H1 (cell line): ENCODE measurements at regions not wholly inside any gene's neighbourhood (a gene's known extent, or its start where the extent isn't known, plus 50 kb on each side); places are given as distances from the start of the nearest gene placed in this dataset.

ENCODE experiments used
- CTCF ChIA-PET: fragments of 300-600 bp; sonication (Branson Sonifier 250); formaldehyde crosslinking; loops from one replicate; lab custom pipeline; 2021; ENCODE audit not compliant: partially characterized antibody; lab: Charles Lee
- POLR2A ChIA-PET: fragments of 300-600 bp; sonication (Branson Sonifier 250); formaldehyde crosslinking; loops from one replicate; lab custom pipeline; 2021; ENCODE audit warnings: inconsistent platforms; ENCODE audit not compliant: partially characterized antibody; lab: Charles Lee
- DNase-seq, 2 experiments: peaks; one replicate each; pipeline versions ENCODE4 v3.0.0 to v3.0.0-alpha.2; 2010 to 2022; ENCODE audit warnings: low spot score in 2 of 2, low read depth in 1 of 2, mixed read lengths in 1 of 2
- FAIRE-seq: peaks from 2 replicates; lab custom pipeline; 2011; peaks lifted over from hg19 to GRCh38; lab: Jason Lieb, UNC
- H2AFZ ChIP-seq: 2 replicates; pipeline ENCODE4 v1.8.1; 2012; ENCODE audit warnings: low read length, inconsistent platforms
- H2AK5ac ChIP-seq: 2 replicates; pipeline ENCODE4 v1.6.1; 2013; ENCODE audit warnings: low read depth, low read length
- H2BK120ac ChIP-seq: replicated peaks from 2 replicates; pipeline ENCODE3; 2013; ENCODE audit warnings: low read depth, low read length, inconsistent platforms
- H2BK12ac ChIP-seq: 2 replicates; pipeline ENCODE4 v1.6.1; 2013; ENCODE audit warnings: low read depth, low read length
- H2BK15ac ChIP-seq: 2 replicates; pipeline ENCODE4 v1.6.1; 2013; ENCODE audit warnings: low read length
- H2BK20ac ChIP-seq: 2 replicates; pipeline ENCODE4 v1.6.1; 2013; ENCODE audit warnings: low read length
- H2BK5ac ChIP-seq: 2 replicates; pipeline ENCODE4 v1.6.1; 2013; ENCODE audit warnings: low read depth, low read length
- H3K14ac ChIP-seq: 2 replicates; pipeline ENCODE4 v1.6.1; 2013; ENCODE audit warnings: inconsistent platforms; ENCODE audit not compliant: insufficient read length
- H3K18ac ChIP-seq: 2 replicates; pipeline ENCODE4 v1.6.1; 2013; ENCODE audit warnings: low read length; ENCODE audit errors: extremely low read depth
- H3K23ac ChIP-seq: 2 replicates; pipeline ENCODE4 v1.6.1; 2013; ENCODE audit warnings: inconsistent platforms; ENCODE audit not compliant: insufficient read length
- H3K23me2 ChIP-seq: 2 replicates; pipeline ENCODE4 v1.6.1; 2013; ENCODE audit warnings: low read depth, low read length
- H3K27ac ChIP-seq: 2 replicates; pipeline ENCODE4 v1.6.1; 2011; ENCODE audit warnings: low read depth, low read length, inconsistent platforms
- H3K27me3 ChIP-seq, 4 experiments: replicated peaks in 1 of 4; 1 replicate in 1 of 4; 2 replicates in 3 of 4; pipeline versions ENCODE4 v1.6.1 to v1.8.1; 2011 to 2013; ENCODE audit warnings: low read length in 3 of 4, mild to moderate bottlenecking in 3 of 4, inconsistent platforms in 2 of 4, mixed read lengths in 2 of 4, moderate library complexity in 1 of 4; ENCODE audit not compliant: control insufficient read depth in 3 of 4, insufficient read depth in 3 of 4; ENCODE audit errors: extremely low read depth in 1 of 4
- H3K36me3 ChIP-seq, 4 experiments: 2 replicates each; pipeline versions ENCODE4 v1.6.1 to v1.8.1; 2011 to 2013; ENCODE audit warnings: mild to moderate bottlenecking in 4 of 4, low read length in 3 of 4, moderate library complexity in 2 of 4, control low read depth in 1 of 4, inconsistent platforms in 1 of 4; ENCODE audit not compliant: insufficient read depth in 4 of 4, control insufficient read depth in 2 of 4
- H3K4ac ChIP-seq: replicated peaks from 2 replicates; pipeline ENCODE3; 2013; ENCODE audit warnings: low read length, low read depth, mixed read lengths, inconsistent platforms; ENCODE audit not compliant: insufficient read length
- H3K4me1 ChIP-seq, 4 experiments: replicated peaks in 1 of 4; 1 replicate in 1 of 4; 2 replicates in 3 of 4; pipeline versions ENCODE4 v1.6.1 to v1.8.1; 2011 to 2013; ENCODE audit warnings: low read length in 3 of 4, inconsistent platforms in 2 of 4, mixed read lengths in 1 of 4; ENCODE audit not compliant: insufficient read depth in 4 of 4, control insufficient read depth in 3 of 4
- H3K4me2 ChIP-seq, 2 experiments: 2 replicates each; pipeline versions ENCODE4 v1.6.1 to v1.8.1; 2011 to 2013; ENCODE audit warnings: low read depth in 2 of 2, low read length in 2 of 2, control low read depth in 1 of 2, inconsistent platforms in 1 of 2, mild to moderate bottlenecking in 1 of 2; ENCODE audit not compliant: insufficient read depth in 1 of 2
- H3K4me3 ChIP-seq, 4 experiments: fragments of 200-600, 300-600 bp in 1 of 4; sonication (generic), shearing (Covaris generic), sonication (Bioruptor Twin) in 1 of 4; 2 replicates each; pipeline versions ENCODE4 v1.5.1 to v1.8.1; 2011 to 2016; ENCODE audit warnings: low read length in 4 of 4, low read depth in 3 of 4, control low read depth in 2 of 4, inconsistent platforms in 2 of 4, mild to moderate bottlenecking in 2 of 4, mixed read lengths in 1 of 4, moderate library complexity in 1 of 4; ENCODE audit not compliant: insufficient read depth in 2 of 4; ENCODE audit errors: extremely low read depth in 1 of 4
- H3K56ac ChIP-seq: replicated peaks from 2 replicates; pipeline ENCODE3; 2013; ENCODE audit warnings: low read depth, mild to moderate bottlenecking, mixed read lengths, low read length, inconsistent platforms; ENCODE audit not compliant: insufficient read length
- H3K79me1 ChIP-seq: 2 replicates; pipeline ENCODE4 v1.6.1; 2013; ENCODE audit warnings: low read depth, low read length, control low read depth
- H3K79me2 ChIP-seq, 2 experiments: 2 replicates each; pipeline versions ENCODE4 v1.6.1 to v1.8.1; 2012 to 2013; ENCODE audit warnings: low read length in 2 of 2, mild to moderate bottlenecking in 2 of 2, inconsistent platforms in 1 of 2; ENCODE audit not compliant: insufficient read depth in 2 of 2, control insufficient read depth in 1 of 2
- H3K9ac ChIP-seq, 4 experiments: replicated peaks in 1 of 4; 1 replicate in 1 of 4; 2 replicates in 3 of 4; pipeline versions ENCODE4 v1.6.1 to v1.8.1; 2011 to 2013; ENCODE audit warnings: low read depth in 3 of 4, low read length in 3 of 4, control low read depth in 2 of 4, mild to moderate bottlenecking in 2 of 4, moderate library complexity in 2 of 4, inconsistent platforms in 1 of 4; ENCODE audit errors: extremely low read depth in 1 of 4
- H3K9me3 ChIP-seq, 2 experiments: 2 replicates each; pipeline versions ENCODE4 v1.6.1 to v1.8.1; 2012 to 2013; ENCODE audit warnings: mild to moderate bottlenecking in 2 of 2, moderate library complexity in 2 of 2, control low read depth in 1 of 2, inconsistent platforms in 1 of 2, low read depth in 1 of 2, low read length in 1 of 2, mixed read lengths in 1 of 2; ENCODE audit not compliant: insufficient read depth in 2 of 2
- H4K20me1 ChIP-seq, 2 experiments: replicated peaks in 1 of 2; 2 replicates each; pipeline versions ENCODE3 to v1.8.1; 2011 to 2013; ENCODE audit warnings: inconsistent platforms in 2 of 2, low read length in 2 of 2, mild to moderate bottlenecking in 1 of 2; ENCODE audit not compliant: insufficient read depth in 2 of 2, control insufficient read depth in 1 of 2
- H4K5ac ChIP-seq: 2 replicates; pipeline ENCODE4 v1.6.1; 2013; ENCODE audit warnings: low read length, low read depth, mixed read lengths, inconsistent platforms; ENCODE audit not compliant: insufficient read length
- H4K8ac ChIP-seq: 2 replicates; pipeline ENCODE4 v1.8.0; 2013; ENCODE audit warnings: mild to moderate bottlenecking, moderate library complexity, low read length, inconsistent platforms; ENCODE audit not compliant: insufficient read depth; ENCODE audit errors: extremely low read depth
- H4K91ac ChIP-seq: replicated peaks from 2 replicates; pipeline ENCODE3; 2013; ENCODE audit warnings: low read length, mixed read lengths, inconsistent platforms; ENCODE audit not compliant: insufficient read length
- CEBPB ChIP-seq: IDR thresholded peaks from 2 replicates; pipeline ENCODE4 v1.6.1; 2012; ENCODE audit warnings: low read depth, low read length
- EGR1 ChIP-seq: IDR thresholded peaks from 2 replicates; pipeline ENCODE4 v1.6.1; 2011; ENCODE audit warnings: low read depth, low read length, borderline replicate concordance
- SP4 ChIP-seq: IDR thresholded peaks from 2 replicates; pipeline ENCODE4 v1.6.1; 2012; ENCODE audit warnings: low read length, inconsistent platforms
- WGBS, 2 experiments: shearing (Covaris generic) in 1 of 2; methylation state at CpG; one replicate each; pipeline versions ENCODE4 v1.1.6 to v1.1.7; 2013 to 2015; ENCODE audit warnings: low lambda C conversion rate in 2 of 2, mixed read lengths in 2 of 2, inconsistent platforms in 1 of 2, low coverage in 1 of 2, missing lambda C conversion rate in 1 of 2; ENCODE audit not compliant: insufficient replicate concordance in 2 of 2, insufficient coverage in 1 of 2, insufficient read length in 1 of 2; ENCODE audit errors: extremely low coverage in 1 of 2, missing lambda C conversion rate in 1 of 2; 5-methylcytosine and 5-hydroxymethylcytosine counted together

GRCh38 chr13:107874456-107874855 is 340.9 kb downstream of the LIG4 start:
- no peaks in the 10 kb centered on the region for H3K36me3 ChIP-seq
- H3K79me1 ChIP-seq, result no peaks in the 10 kb centered on the region
- ChIA-PET CTCF (interaction anchor here (0.5 to 1.6 kb wide), 3 partner anchors 12 to 671 kb away, joined by 3 read pairs; no protein-coding TSS in a partner anchor), POLR2A (no interaction called here)
- no peak overlapping the region for H2AFZ ChIP-seq
- H2BK20ac ChIP-seq, result no peak overlapping the region
- no peaks in the 10 kb centered on the region for H3K9me3 ChIP-seq
- no peak overlapping the region for H3K18ac ChIP-seq
- H4K5ac ChIP-seq, result no peak overlapping the region
- no peak overlapping the region for H4K8ac ChIP-seq
- FAIRE-seq (no peak), DNase-seq (no peak)
- H3K4ac ChIP-seq, result no peak overlapping the region
- no peaks in the 10 kb centered on the region for H3K4me1 ChIP-seq
- no peak overlapping the region for H4K91ac ChIP-seq
- H3K14ac ChIP-seq, result no peak overlapping the region
- H3K27ac ChIP-seq, result no peak overlapping the region
- no peak overlapping the region for H2BK12ac ChIP-seq
- H3K56ac ChIP-seq, result no peak overlapping the region
- WGBS, 2 experiments, result 94% methylated on average over 3 of the region's 3 CpGs; no CpG with 5 or more reads in 1 of the 2 experiments
- H2BK15ac ChIP-seq, result no peak overlapping the region
- H2AK5ac ChIP-seq, result no peak overlapping the region
- H2BK5ac ChIP-seq, result no peak overlapping the region
- no peak overlapping the region for H2BK120ac ChIP-seq
- H3K9ac ChIP-seq, result no peak overlapping the region
- H3K79me2 ChIP-seq, result no peaks in the 10 kb centered on the region
- no peaks in the 10 kb centered on the region for H4K20me1 ChIP-seq
- H3K4me2 ChIP-seq, result no peak overlapping the region
- no peak overlapping the region for H3K4me3 ChIP-seq
- H3K23me2 ChIP-seq, result no peaks in the 10 kb centered on the region
- no peaks in the 10 kb centered on the region; a peak in 1 of 7 replicates for H3K27me3 ChIP-seq
- no peak overlapping the region for H3K23ac ChIP-seq
- TF ChIP-seq CEBPB (peak; percentile 60; the same call in 1 of the 2 replicates), SP4 (no peak), EGR1 (no peak)
